Caco-2 (cell line): ENCODE measurements at regions not wholly inside any gene's neighbourhood (a gene's known extent, or its start where the extent isn't known, plus 50 kb on each side); places are given as distances from the start of the nearest gene placed in this dataset.

Experiments
- BruUV-seq: library from RNA; stranded (reverse); fragments of 400-500 nt; replicated peaks from 2 replicates; lab custom pipeline; 2021; lab: Mats Ljungman, UMichigan
- CTCF ChIA-PET: fragments of 300-600 bp; sonication (Branson Sonifier 250); formaldehyde crosslinking; loops from one replicate; lab custom pipeline; 2022; ENCODE audit warnings: antibody characterized with exemption; lab: Charles Lee
- POLR2A ChIA-PET: fragments of 300-600 bp; sonication (Branson Sonifier 250); formaldehyde crosslinking; loops from one replicate; lab custom pipeline; 2022; ENCODE audit warnings: antibody characterized with exemption; lab: Charles Lee
- DNase-seq, 2 experiments: peaks; one replicate each; pipeline versions ENCODE4 v3.0.0 to v3.0.0-alpha.2; 2020 to 2022
- H3K27me3 ChIP-seq: replicated peaks from 2 replicates; pipeline ENCODE4 v1.6.0; 2011; ENCODE audit warnings: low read length; ENCODE audit not compliant: control insufficient read depth, insufficient read depth
- H3K36me3 ChIP-seq: 2 replicates; pipeline ENCODE4 v1.5.1; 2011; ENCODE audit warnings: low read length; ENCODE audit not compliant: control insufficient read depth, insufficient read depth
- H3K4me1 ChIP-seq: fragments of 250-450 bp; sonication (Bioruptor Pico); 2 replicates; pipeline ENCODE4 v1.5.1; 2020; ENCODE audit warnings: mild to moderate bottlenecking
- H3K4me3 ChIP-seq: 2 replicates; pipeline ENCODE4 v1.5.1; 2011; ENCODE audit warnings: low read depth, mild to moderate bottlenecking, control low read depth, low read length
- H3K9me3 ChIP-seq: fragments of 250-450 bp; sonication (Bioruptor Pico); 2 replicates; pipeline ENCODE4 v1.5.1; 2020; ENCODE audit warnings: mild to moderate bottlenecking, moderate library complexity
- H3K27ac Mint-ChIP-seq: one replicate; pipeline ENCODE4 v1.8.0; 2022; ENCODE audit warnings: mixed read lengths; ENCODE audit not compliant: unreplicated experiment
- H3K27me3 Mint-ChIP-seq: one replicate; pipeline ENCODE4 v1.8.0; 2022; ENCODE audit warnings: mixed read lengths; ENCODE audit not compliant: insufficient read depth, unreplicated experiment
- H3K36me3 Mint-ChIP-seq: one replicate; pipeline ENCODE4 v1.8.0; 2022; ENCODE audit warnings: mild to moderate bottlenecking, mixed read lengths; ENCODE audit not compliant: insufficient read depth, unreplicated experiment
- H3K4me1 Mint-ChIP-seq: one replicate; pipeline ENCODE4 v1.8.0; 2022; ENCODE audit warnings: low read depth, mixed read lengths; ENCODE audit not compliant: unreplicated experiment
- H3K4me3 Mint-ChIP-seq: one replicate; pipeline ENCODE4 v1.8.0; 2022; ENCODE audit warnings: mild to moderate bottlenecking, moderate library complexity, mixed read lengths; ENCODE audit not compliant: unreplicated experiment
- H3K9me3 Mint-ChIP-seq: one replicate; pipeline ENCODE4 v1.8.0; 2022; ENCODE audit warnings: mixed read lengths; ENCODE audit not compliant: unreplicated experiment
- intact Hi-C: fragments of 100-400 bp; cut with micrococcal nuclease; formaldehyde crosslinking; loops from one replicate; pipeline ENCODE4 v1.10.0; 2022; ENCODE audit not compliant: unreplicated experiment
- TF ChIP-seq, protein P1 (sequence below), 2 experiments: fragments of 200-600 bp in 1 of 2; IDR thresholded peaks; 1 replicate in 1 of 2; 2 replicates in 1 of 2; pipeline versions ENCODE4 v1.5.1 to v1.8.0; 2011 to 2022; ENCODE audit warnings: antibody characterized with exemption in 1 of 2, control low read depth in 1 of 2, inconsistent platforms in 1 of 2, low read depth in 1 of 2, low read length in 1 of 2, mild to moderate bottlenecking in 1 of 2, moderate library complexity in 1 of 2; ENCODE audit not compliant: insufficient read depth in 1 of 2, severe bottlenecking in 1 of 2, unreplicated experiment in 1 of 2

DNA sequence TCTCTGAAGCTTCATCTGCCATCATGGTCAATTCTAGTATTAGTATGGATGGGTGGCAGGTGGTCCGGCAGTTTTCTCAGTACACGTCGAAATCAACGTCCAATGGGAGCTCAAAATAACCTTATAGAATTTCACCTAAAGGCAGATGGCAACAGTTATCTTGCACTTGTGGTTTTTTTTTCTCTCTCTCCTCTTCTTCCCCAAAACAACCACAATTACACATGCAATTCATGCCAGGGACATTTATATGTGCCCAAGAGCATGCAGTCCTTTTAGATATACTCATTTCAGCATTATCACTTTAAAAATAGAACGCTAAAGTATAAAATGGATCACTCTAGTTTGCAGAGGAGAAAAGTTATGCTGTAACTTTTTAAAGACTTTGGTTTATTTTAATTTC is 1428.9 kb upstream of the WWC1 start:
- Histone ChIP-seq H3K4me1 (no peaks in the 10 kb centered on the region), H3K36me3 (no peaks in the 10 kb centered on the region), H3K27me3 (no peaks in the 10 kb centered on the region), H3K9me3 (no peaks in the 10 kb centered on the region), H3K4me3 (no peak overlapping the region)
- no peak for DNase-seq
- Mint-ChIP-seq H3K4me3 (no peak overlapping the region), H3K36me3 (no peaks in the 10 kb centered on the region), H3K27ac (no peak overlapping the region), H3K27me3 (peaks cover 3% of the 10 kb centered on the region), H3K4me1 (no peaks in the 10 kb centered on the region), H3K9me3 (no peaks in the 10 kb centered on the region)
- TF ChIP-seq, protein P1, sequence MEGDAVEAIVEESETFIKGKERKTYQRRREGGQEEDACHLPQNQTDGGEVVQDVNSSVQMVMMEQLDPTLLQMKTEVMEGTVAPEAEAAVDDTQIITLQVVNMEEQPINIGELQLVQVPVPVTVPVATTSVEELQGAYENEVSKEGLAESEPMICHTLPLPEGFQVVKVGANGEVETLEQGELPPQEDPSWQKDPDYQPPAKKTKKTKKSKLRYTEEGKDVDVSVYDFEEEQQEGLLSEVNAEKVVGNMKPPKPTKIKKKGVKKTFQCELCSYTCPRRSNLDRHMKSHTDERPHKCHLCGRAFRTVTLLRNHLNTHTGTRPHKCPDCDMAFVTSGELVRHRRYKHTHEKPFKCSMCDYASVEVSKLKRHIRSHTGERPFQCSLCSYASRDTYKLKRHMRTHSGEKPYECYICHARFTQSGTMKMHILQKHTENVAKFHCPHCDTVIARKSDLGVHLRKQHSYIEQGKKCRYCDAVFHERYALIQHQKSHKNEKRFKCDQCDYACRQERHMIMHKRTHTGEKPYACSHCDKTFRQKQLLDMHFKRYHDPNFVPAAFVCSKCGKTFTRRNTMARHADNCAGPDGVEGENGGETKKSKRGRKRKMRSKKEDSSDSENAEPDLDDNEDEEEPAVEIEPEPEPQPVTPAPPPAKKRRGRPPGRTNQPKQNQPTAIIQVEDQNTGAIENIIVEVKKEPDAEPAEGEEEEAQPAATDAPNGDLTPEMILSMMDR (IDR thresholded peaks at IDR 0.05; ENCODE audit: insufficient read depth in 1 of 2, low read depth in 1 of 2, low read length in 1 of 2, severe bottlenecking in 1 of 2, unreplicated experiment in 1 of 2) = no peak
- intact Hi-C loops = no loop called here
- no TSS peak for BruUV-seq
- POLR2A ChIA-PET = no interaction called here
- CTCF ChIA-PET = no interaction called here

DNA sequence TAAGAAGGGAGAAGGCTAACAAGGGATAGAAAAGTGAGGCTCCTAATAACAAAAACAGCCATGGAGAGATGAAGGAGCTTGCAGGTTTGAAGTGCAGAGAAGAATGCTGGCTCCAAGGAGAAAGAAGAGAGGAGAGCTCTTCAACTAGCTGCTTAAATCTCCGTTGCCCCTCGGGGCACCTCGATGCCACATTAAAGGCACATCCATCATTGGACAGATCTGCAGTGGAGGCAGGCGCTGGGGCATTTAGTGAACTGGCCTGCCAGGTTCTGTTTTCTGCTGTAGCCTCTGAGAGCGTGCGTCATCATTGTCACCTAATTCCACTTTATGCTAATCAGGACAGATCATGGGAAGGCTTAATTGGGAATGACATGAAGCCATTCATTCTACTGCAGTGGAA is 1426.2 kb upstream of the WWC1 start:
- H3K4me1 ChIP-seq = no peaks in the 10 kb centered on the region
- no peaks in the 10 kb centered on the region for H3K4me1 Mint-ChIP-seq

DNA sequence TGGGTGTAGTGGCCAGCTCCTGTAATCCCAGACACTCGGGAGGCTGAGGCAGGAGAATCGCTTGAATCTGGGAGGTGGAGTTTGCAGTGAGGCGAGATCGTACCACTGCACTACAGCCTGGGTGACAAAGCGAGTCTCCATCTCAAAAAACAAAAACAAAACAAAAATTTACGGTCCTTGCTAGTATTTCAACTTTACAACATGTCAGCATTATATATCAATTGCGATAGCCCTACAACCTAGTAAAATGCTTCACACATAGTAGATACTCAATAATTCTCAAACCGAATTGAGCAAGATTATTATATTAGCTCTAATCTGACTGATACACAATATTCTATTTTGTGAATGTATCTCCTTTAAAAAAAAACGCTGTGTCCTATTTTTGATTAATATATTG is 1411.0 kb upstream of the WWC1 start:
- no peaks in the 10 kb centered on the region for H3K36me3 ChIP-seq
- no peaks in the 10 kb centered on the region for H3K27me3 ChIP-seq
- H3K27ac Mint-ChIP-seq = no peak overlapping the region
- TF ChIP-seq, protein P1 (IDR thresholded peaks at IDR 0.05; ENCODE audit: insufficient read depth in 1 of 2, low read depth in 1 of 2, low read length in 1 of 2, severe bottlenecking in 1 of 2, unreplicated experiment in 1 of 2) = no peak
- H3K4me1 Mint-ChIP-seq = no peaks in the 10 kb centered on the region
- ChIA-PET CTCF (no interaction called here), POLR2A (no interaction called here)
- H3K4me1 ChIP-seq = no peaks in the 10 kb centered on the region
- BruUV-seq = no TSS peak
- no peaks in the 10 kb centered on the region for H3K9me3 ChIP-seq
- no peaks in the 10 kb centered on the region for H3K9me3 Mint-ChIP-seq
- H3K36me3 Mint-ChIP-seq = no peaks in the 10 kb centered on the region
- no peak for DNase-seq
- intact Hi-C loops = no loop called here
- H3K4me3 Mint-ChIP-seq = no peak overlapping the region
- H3K4me3 ChIP-seq = no peak overlapping the region
- peaks cover 3% of the 10 kb centered on the region for H3K27me3 Mint-ChIP-seq

More for the DNA sequence above, 1426.2 kb upstream of the WWC1 start:
- intact Hi-C loops = no loop called here
- no peaks in the 10 kb centered on the region for H3K36me3 Mint-ChIP-seq
- no peak overlapping the region for H3K4me3 Mint-ChIP-seq
- BruUV-seq = no TSS peak
- DNase-seq = no peak
- no peaks in the 10 kb centered on the region for H3K36me3 ChIP-seq
- ChIA-PET POLR2A (no interaction called here), CTCF (no interaction called here)
- no peak overlapping the region for H3K27ac Mint-ChIP-seq
- no peak overlapping the region for H3K4me3 ChIP-seq
- peaks cover 5% of the 10 kb centered on the region for H3K27me3 Mint-ChIP-seq
- H3K27me3 ChIP-seq = no peaks in the 10 kb centered on the region
- TF ChIP-seq, protein P1 (IDR thresholded peaks at IDR 0.05; ENCODE audit: insufficient read depth in 1 of 2, low read depth in 1 of 2, low read length in 1 of 2, severe bottlenecking in 1 of 2, unreplicated experiment in 1 of 2) = no peak
- no peaks in the 10 kb centered on the region for H3K9me3 ChIP-seq
- H3K9me3 Mint-ChIP-seq = no peaks in the 10 kb centered on the region
